HG03175 (cell line): ENCODE measurements at regions not wholly inside any gene's neighbourhood (a gene's known extent, or its start where the extent isn't known, plus 50 kb on each side); places are given as distances from the start of the nearest gene placed in this dataset.

Experiments used
- ATAC-seq: cut with Tn5 transposase; IDR thresholded peaks from one replicate; pipeline ENCODE4 v1.9.1; 2021; ENCODE audit warnings: mild to moderate bottlenecking, moderate library complexity; ENCODE audit not compliant: unreplicated experiment

- ATAC-seq: no peak
Observed at GRCh38 chr2:204454672-204455380, 90.4 kb upstream of the PARD3B start.

DNA sequence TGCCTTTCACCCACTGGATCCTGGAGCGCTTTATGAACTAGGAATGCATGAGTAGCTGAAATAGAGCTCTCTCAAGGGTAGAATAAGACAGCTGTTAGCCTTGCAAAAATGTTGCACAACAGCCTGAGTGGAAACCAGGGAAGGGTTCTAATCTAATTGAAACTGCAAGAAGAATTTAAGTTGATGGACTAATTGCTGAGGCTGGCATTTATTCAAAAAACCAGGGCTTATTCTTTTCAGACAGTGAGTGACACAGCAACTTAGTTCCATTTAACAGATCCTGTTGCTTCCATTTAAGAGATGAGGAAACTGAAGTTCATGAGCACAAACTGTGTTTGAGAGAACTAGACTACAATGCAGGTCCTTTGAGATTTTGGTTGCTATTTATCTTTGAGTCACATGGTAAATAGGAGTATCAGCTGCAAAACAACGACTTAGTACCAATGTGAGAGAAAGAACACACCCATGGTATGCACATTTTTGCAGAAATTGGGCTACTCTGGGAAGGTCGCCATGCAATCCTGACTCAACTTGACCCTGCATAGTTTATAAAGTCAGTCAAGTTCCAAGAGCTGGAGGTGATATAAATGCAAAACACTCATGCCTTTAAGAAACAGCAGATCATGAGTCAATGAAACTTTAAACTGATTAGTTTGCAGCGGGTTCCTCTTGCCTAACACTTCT, 76.4 kb upstream of the PARD3B start:
- no peak for ATAC-seq

DNA sequence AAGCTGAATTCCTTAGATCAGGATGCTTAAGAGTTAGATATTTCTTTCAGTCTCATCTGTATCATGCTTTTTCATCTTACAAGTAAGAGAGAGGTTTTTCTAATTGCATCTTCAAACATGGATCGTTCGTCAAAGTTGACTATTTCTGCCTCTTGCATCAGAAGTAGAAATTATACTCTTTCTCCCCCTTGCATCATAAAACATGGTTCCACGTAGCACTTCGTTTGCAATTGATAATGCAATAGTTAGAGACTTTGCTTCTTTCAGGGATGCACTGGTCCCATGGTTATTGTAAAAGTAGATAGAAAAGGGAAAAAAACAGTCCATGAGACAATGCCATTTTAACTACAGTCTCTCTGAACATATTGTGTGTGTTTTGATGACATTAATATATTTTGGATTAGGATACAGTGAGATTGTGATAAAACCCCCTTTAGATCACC, 75.1 kb upstream of the PARD3B start:
- ATAC-seq: no peak

DNA sequence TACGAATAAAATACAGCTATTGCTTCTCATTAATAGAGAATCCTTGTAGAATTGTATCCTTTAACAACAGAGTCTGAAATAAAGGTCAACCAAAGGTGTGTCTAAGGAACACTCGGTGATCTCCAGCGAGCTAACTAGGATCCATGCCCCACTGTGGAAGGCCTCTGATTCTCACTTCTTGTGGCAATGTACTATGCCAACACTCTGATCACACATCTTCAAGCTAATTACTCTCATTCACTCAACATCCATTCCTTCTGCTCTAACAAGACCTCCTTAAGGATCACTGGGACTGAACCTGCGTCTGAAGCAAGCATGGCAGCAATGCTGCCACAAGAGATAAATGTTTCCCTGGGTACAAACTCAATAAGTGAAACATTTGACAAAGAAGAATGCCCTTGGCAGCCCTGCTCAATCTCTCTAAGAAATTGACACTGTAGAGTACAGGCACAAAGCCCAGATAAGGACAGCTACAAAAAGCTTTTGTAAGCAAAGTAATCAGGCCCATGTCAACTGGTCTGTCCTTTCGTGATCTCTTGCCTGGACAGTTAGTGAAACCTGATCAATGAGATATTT, 74.6 kb upstream of the PARD3B start:
- no peak for ATAC-seq

DNA sequence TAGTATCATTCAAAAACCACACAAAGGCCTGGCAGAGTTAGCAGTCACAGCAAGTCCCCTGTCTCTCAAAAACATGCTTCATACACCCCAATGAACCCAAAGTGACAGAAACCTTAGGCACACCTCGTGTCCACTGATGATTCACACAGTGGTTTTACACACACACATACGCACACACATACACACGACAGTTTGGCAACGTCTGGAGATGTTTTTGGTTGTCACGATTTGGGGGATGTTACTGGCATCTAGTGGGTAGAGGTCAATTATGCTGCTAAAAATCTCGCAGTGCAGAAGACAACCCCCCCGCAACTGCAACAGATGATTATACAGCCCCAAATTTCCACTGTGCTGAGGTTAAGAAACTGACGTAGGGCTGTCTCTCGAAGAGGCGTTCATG, 72.9 kb upstream of the PARD3B start:
- ATAC-seq: no peak

DNA sequence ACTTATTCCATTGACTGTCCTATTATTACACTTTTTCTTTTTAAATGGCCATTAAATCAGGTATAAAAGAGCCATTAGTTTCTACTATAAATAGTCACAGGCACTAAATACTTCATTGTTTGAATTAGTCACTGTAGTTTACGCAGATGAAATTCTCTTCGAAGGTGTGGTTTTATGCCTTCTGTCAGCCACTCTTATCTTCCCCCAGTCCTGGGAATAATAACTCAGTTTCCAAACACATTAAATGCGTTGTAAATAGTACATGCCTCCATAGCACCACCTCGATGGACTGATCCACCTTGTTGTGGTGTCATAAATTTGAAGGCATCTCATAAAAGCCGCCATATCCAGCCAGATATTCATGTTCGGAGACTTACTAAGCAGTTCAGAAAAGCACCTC, 72.1 kb upstream of the PARD3B start:
- ATAC-seq: no peak

DNA sequence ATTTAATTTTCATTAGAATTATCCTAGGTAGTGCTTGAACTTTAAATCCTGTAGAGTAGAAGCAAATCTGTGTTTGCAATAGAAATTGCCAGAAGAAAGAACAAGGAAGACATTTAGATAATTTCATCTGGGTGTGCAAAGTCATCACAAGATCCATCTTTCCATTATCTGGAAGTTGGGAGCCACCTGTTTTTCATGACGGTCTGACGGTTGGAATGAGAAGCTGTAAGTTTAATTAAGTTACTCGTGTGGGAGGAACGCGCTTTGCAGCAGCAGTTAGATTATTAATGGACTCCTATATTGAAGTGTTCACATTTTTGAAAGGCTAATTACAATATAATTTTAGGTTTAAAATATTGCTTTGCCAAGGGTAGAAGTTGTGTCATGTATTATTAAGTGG, 69.9 kb upstream of the PARD3B start:
- ATAC-seq: no peak

DNA sequence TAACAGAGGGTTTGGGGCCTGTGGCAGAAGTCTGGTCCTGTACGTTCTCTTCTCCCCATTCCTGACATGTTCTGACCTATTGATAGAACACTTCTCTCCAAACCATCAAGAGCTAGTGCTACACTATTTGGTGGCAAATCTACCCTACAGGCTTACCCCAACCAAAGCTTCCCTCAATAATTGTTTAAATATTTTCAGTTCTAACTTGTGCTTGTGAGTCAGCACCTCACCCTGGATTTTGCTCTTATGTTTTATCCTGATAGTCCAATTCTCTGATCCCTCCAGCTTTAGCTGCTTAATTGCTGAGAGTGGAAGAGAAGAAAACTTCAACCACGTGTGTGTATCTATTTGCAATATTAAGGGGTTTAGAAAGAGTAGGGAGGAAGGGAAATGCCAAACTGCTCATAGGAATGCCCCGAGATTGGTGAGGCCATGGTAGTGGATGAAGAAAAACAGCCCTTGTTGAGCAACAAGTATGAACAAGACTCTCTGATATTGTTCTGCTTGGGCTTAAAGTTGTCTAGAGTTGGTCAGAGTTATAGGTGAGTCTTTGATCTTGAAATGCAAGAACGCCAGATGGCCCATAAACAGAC, 67.8 kb upstream of the PARD3B start:
- ATAC-seq: no peak

DNA sequence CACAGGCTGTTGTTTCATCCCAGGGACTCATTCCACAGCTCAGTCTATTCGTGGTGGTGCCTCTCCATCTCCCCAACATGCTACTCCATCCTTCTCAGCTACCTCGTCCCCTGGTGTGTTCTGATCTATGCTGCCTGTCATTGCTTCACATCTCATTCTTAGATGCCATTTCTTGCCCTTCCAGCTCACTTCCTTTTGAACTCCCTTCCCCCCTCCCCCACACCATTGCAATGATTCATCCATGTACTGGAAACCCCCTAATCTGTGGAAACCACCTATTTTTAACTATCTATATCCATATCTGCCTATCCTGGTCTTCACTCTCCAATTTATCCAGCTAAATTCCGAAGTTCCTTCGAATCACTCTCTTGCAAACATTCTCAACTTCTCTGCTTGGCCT, 65.7 kb upstream of the PARD3B start:
- no peak for ATAC-seq

- no peak for ATAC-seq
Observed at GRCh38 chr2:204480676-204481075, 64.6 kb upstream of the PARD3B start.

- ATAC-seq: no peak
Observed at GRCh38 chr2:204483608-204484081, 61.6 kb upstream of the PARD3B start.

DNA sequence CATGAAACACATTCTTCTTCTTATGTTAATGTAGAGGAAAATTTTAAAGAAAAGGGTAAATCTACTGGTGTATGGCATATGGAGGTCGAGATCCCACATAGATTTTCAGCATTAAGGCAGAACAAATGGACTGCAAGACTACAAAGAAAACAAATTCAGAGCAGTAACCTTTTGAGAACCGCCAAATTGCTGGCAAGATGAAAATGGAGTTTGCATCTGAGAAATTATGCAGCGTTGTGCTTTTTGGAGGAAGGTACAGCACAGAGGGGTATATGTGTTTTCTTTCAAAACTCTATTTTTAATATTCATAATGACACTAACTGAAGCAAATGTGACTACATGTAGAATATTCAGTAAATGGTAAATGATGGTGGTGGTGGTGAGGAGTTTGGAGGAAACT, 59.0 kb upstream of the PARD3B start:
- ATAC-seq: no peak

- no peak for ATAC-seq
Observed at GRCh38 chr2:204486805-204487204, 58.5 kb upstream of the PARD3B start.

DNA sequence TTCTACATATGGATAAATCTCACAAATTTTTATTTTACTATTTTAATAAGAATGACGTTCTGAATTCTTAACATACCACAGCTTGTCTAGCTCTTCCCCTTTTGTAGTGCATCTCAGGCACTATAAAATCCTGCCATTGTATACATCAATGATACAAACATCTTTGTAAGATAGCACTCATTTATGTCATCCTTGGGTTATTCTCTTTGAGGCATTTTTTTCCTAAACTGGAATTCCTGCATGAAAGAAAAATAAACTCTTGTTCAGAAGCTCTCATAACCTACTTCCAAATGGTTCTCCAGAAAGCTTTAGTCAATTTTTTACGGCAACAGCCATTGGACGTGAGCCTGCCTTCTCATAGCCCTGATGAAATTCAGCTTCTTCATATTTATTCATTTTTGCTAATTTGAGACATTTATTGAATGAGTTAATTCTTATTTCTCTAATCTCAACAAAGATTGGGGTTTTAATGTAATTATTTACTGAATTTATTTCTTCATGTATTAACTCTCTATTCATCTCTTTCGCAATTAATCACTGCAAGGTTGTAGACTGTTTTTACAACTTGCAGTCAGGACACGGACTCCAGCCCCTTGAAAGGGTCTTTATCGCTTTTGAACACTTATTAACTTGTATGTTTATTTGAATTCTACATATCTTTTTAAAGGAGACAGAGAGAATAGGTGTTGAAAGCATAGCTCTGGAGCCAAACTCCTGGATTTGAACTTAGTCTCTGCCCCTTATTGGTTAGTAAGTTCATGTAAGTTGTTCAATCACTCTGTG, 57.6 kb upstream of the PARD3B start:
- ATAC-seq: no peak

GRCh38 chr2:204491528-204491927, 53.7 kb upstream of the PARD3B start:
- ATAC-seq: no peak

- no peak for ATAC-seq
Observed at GRCh38 chr2:204492417-204492816, 52.9 kb upstream of the PARD3B start.

DNA sequence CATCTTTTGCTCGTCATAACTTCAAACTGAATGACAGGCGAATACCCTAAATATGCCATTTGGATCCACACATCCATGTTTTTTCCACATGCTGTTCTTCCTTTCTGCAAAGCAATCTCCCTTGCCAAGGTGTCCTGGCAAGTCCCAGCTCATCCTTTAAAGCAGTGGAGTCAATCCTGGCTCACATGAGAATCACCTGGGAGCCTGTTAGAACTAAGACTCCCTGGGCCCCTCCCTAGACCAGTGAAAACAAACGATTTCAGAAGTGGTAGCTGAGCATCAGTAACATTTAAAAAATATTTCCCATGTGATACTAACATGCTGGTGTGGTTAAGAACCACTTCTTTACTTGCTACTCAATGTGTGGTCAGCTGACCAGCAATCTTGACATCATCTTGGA, 50.6 kb upstream of the PARD3B start:
- ATAC-seq: no peak

DNA sequence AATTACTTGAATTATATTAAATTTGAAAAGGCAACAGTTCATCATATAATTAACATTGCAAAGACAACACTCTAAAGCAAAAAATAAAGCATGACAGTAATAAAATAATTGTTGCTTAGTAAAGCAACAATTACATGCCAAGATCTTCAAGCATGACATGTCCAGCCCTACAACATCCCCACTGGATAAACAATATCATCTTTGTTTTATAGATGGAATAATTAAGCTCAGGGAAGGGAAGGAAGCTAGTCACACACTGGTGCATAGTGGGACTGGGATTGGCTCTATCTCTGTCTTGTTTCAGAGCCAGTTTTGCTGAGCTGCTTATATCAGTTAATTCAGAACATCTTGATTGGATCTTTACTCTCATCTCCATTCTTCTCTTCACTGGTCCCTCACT, 49.9 kb upstream of the PARD3B start:
- no peak for ATAC-seq
